ENCODE measurements at regions not wholly inside any gene's neighbourhood (a gene's known extent, or its start where the extent isn't known, plus 50 kb on each side); places are given as distances from the start of the nearest gene placed in this dataset.

DNA sequence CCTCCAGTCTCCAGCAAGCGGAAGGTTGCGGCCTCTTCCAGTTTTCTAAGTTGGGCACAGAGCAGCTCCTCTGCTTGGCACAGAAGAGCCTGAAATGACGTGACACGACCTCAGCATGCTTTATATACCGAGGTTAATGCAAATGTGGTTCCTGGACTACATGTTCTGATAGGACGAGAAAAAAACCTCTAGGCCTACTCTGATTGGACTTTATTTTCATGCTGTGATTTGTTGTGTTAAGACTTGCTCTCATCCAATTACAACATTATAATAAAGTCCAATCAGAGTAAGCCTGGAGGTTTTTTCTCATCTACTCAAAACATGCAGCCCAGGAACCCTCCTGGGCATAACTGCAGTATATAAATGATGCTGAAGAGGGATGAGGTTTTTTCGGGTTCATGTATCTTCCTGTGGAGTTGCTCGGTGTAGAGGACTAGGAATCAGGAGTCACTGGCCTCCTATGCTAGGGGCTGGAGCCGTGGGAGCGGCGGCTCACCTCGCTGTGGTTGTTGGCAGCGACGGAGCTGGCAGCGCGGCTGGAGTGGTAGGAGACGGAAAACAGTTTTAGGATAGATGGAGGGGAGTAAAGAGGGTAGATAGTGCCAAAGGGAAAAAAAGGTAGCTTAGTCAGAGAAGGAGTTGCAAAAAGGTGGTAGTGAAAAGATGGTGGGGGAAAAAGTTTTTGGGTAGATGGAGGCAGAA, 878.0 kb downstream of the KCNJ18 start:
- Histone ChIP-seq H3K4me3 (no peak overlapping the region), H3K4me1 (no peaks in the 10 kb centered on the region), H3K9me3 (no peaks in the 10 kb centered on the region), H3K36me3 (no peaks in the 10 kb centered on the region), H3K27me3 (no peaks in the 10 kb centered on the region), H3K27ac (no peak overlapping the region)
- TF ChIP-seq, protein P1, sequence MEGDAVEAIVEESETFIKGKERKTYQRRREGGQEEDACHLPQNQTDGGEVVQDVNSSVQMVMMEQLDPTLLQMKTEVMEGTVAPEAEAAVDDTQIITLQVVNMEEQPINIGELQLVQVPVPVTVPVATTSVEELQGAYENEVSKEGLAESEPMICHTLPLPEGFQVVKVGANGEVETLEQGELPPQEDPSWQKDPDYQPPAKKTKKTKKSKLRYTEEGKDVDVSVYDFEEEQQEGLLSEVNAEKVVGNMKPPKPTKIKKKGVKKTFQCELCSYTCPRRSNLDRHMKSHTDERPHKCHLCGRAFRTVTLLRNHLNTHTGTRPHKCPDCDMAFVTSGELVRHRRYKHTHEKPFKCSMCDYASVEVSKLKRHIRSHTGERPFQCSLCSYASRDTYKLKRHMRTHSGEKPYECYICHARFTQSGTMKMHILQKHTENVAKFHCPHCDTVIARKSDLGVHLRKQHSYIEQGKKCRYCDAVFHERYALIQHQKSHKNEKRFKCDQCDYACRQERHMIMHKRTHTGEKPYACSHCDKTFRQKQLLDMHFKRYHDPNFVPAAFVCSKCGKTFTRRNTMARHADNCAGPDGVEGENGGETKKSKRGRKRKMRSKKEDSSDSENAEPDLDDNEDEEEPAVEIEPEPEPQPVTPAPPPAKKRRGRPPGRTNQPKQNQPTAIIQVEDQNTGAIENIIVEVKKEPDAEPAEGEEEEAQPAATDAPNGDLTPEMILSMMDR (IDR thresholded peaks at IDR 0.05): no peak
- TF ChIP-seq POLR2A (IDR thresholded peaks at IDR 0.05): no peak
- WGBS, 4 donors: 70 to 73% (median 72%) methylated on average over 17 of the region's 17 CpGs
- ATAC-seq (no peak), DNase-seq (no peak)
- intact Hi-C loops (cut with DNase I): no loop called here

DNA sequence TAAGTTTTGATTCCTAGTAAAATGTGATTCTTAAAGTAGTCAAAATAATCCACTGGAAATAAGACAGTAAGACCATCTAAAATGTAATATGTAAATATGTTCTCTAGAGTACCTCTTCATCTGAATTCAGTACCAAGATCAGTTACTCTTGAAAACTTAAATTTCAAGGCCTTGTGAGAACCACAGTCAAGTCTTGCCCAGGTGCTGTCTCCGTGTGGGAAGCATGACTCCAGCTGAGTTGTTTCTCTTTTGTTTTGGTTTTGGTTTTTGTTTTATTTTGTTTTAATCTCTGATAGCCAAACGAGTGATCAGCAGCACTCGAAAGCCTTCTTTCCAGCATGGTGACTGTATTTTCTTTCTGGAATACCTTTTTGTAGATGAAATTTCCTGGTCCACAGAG, 907.0 kb downstream of the KCNJ18 start:
- no peaks in the 10 kb centered on the region for H3K4me1 ChIP-seq
- H3K36me3 ChIP-seq: no peaks in the 10 kb centered on the region
- intact Hi-C loops (cut with DNase I): no loop called here
- no peak for DNase-seq
- WGBS, 4 donors: 44 to 46% (median 46%) methylated on average over 3 of the region's 3 CpGs
- TF ChIP-seq, protein P1 (IDR thresholded peaks at IDR 0.05): no peak
- no peak for TF ChIP-seq POLR2A (IDR thresholded peaks at IDR 0.05)
- no peaks in the 10 kb centered on the region for H3K9me3 ChIP-seq
- no peak overlapping the region for H3K27ac ChIP-seq
- ATAC-seq: no peak
- no peaks in the 10 kb centered on the region for H3K27me3 ChIP-seq
- no peak overlapping the region for H3K4me3 ChIP-seq

DNA sequence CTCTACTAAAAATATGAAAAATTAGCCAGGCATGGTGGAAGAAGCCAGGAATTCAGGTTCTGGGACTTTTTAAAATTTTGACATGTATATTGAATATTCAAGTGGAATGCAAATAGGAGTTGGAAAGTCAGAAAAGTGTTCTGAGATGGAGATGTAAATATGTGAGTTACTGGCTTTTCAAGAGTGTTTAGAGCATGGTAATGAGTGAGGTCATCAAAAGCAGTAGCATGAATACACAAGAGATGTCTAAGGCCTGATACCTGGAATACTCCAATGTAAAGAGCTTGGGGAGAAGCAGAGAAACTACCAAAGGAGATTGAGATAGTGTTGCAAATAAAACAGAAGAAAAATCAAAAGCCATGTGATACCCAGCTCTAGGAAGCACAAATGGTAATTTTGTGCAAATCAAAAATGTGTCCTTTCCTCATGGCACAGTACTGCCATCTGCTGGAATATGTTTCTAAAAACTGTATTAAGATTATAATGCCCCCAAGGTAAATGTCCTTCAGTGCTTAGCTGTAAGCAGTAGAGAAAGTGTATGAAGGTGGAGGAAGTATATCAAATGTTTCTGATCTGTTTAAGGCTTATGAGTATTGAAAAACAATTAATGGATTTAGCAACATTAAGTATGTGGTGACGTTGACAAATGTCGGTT, 908.4 kb downstream of the KCNJ18 start:
- H3K27me3 ChIP-seq: no peaks in the 10 kb centered on the region
- no peaks in the 10 kb centered on the region for H3K4me1 ChIP-seq
- DNase-seq: no peak
- H3K27ac ChIP-seq: no peak overlapping the region
- no peak for ATAC-seq
- intact Hi-C loops (cut with DNase I): no loop called here
- WGBS, 4 donors: 43 to 56% (median 46%) methylated on average over 2 of the region's 2 CpGs
- no peaks in the 10 kb centered on the region for H3K9me3 ChIP-seq
- no peak overlapping the region for H3K4me3 ChIP-seq
- TF ChIP-seq POLR2A (IDR thresholded peaks at IDR 0.05): no peak
- TF ChIP-seq, protein P1 (IDR thresholded peaks at IDR 0.05): peak in 10 of 12 donors; percentile 6 to 39 (median 20)
- no peaks in the 10 kb centered on the region for H3K36me3 ChIP-seq
